ENCODE measurements at regions not wholly inside any gene's neighbourhood (a gene's known extent, or its start where the extent isn't known, plus 50 kb on each side); places are given as distances from the start of the nearest gene placed in this dataset.

GRCh38 chr14:22386924-22387775, 201.9 kb downstream of the DAD1 start (continued):
- TF ChIP-seq SIX5 (IDR thresholded peaks at IDR 0.05; ENCODE audit: low read depth, low read length) (no peak), BCL11A (IDR thresholded peaks at IDR 0.05; ENCODE audit: low read depth in 2 of 2, low read length in 2 of 2) (no peak), RBBP5 (IDR thresholded peaks at IDR 0.05; ENCODE audit: borderline replicate concordance, low read depth, low read length) (no peak), YY1 (IDR thresholded peaks at IDR 0.05; ENCODE audit: low read depth, low read length) (peak; percentile 89; the same call in 1 of the 2 replicates), CREB1 (IDR thresholded peaks at IDR 0.05) (no peak), MAX (IDR thresholded peaks at IDR 0.05) (no peak), CHD2 (IDR thresholded peaks at IDR 0.05; ENCODE audit: low read length) (no peak), HDAC6 (IDR thresholded peaks at IDR 0.05; ENCODE audit: low read depth, low read length) (no peak), POLR2A (IDR thresholded peaks at IDR 0.05; ENCODE audit: control extremely low read depth in 1 of 2, low read depth in 2 of 2, low read length in 2 of 2) (no peak), SP1 (IDR thresholded peaks at IDR 0.05; ENCODE audit: low read depth, low read length) (no peak), JUND (IDR thresholded peaks at IDR 0.05; ENCODE audit: low read length) (no peak), CTBP2 (IDR thresholded peaks at IDR 0.05; ENCODE audit: borderline replicate concordance, insufficient read depth, insufficient read length, low read length) (no peak), CEBPB (IDR thresholded peaks at IDR 0.05; ENCODE audit: low read depth, low read length) (no peak), RFX5 (IDR thresholded peaks at IDR 0.05; ENCODE audit: borderline replicate concordance, low read depth, low read length) (no peak), FOSL1 (IDR thresholded peaks at IDR 0.05; ENCODE audit: insufficient read depth, low read depth, low read length) (no peak), ASH2L (IDR thresholded peaks at IDR 0.05; ENCODE audit: low read length) (no peak), SIN3A (conservative IDR thresholded peaks at IDR 0.05 in 1 of 2, IDR thresholded peaks at IDR 0.05 in 1 of 2; ENCODE audit: low read depth in 1 of 2, low read length in 2 of 2) (no peak), KDM1A (IDR thresholded peaks at IDR 0.05; ENCODE audit: borderline replicate concordance, low read length) (no peak), RNF2 (IDR thresholded peaks at IDR 0.05; ENCODE audit: borderline replicate concordance, low read depth, low read length, missing control alignments, poor library complexity, severe bottlenecking) (no peak)
- TF ChIP-seq, protein P1, sequence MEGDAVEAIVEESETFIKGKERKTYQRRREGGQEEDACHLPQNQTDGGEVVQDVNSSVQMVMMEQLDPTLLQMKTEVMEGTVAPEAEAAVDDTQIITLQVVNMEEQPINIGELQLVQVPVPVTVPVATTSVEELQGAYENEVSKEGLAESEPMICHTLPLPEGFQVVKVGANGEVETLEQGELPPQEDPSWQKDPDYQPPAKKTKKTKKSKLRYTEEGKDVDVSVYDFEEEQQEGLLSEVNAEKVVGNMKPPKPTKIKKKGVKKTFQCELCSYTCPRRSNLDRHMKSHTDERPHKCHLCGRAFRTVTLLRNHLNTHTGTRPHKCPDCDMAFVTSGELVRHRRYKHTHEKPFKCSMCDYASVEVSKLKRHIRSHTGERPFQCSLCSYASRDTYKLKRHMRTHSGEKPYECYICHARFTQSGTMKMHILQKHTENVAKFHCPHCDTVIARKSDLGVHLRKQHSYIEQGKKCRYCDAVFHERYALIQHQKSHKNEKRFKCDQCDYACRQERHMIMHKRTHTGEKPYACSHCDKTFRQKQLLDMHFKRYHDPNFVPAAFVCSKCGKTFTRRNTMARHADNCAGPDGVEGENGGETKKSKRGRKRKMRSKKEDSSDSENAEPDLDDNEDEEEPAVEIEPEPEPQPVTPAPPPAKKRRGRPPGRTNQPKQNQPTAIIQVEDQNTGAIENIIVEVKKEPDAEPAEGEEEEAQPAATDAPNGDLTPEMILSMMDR (IDR thresholded peaks at IDR 0.05; ENCODE audit: control extremely low read depth in 1 of 3, insufficient read depth in 1 of 3, low read depth in 1 of 3, low read length in 3 of 3) = peak; percentile 38 to 88 (median 78)
- TF ChIP-seq, protein P2, sequence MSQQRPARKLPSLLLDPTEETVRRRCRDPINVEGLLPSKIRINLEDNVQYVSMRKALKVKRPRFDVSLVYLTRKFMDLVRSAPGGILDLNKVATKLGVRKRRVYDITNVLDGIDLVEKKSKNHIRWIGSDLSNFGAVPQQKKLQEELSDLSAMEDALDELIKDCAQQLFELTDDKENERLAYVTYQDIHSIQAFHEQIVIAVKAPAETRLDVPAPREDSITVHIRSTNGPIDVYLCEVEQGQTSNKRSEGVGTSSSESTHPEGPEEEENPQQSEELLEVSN (IDR thresholded peaks at IDR 0.05) = no peak
